H1 (cell line): ENCODE measurements at regions not wholly inside any gene's neighbourhood (a gene's known extent, or its start where the extent isn't known, plus 50 kb on each side); places are given as distances from the start of the nearest gene placed in this dataset.

Source experiments
- ASH2L ChIP-seq: fragments of 200-600, 300-600 bp; sonication (generic); IDR thresholded peaks from one replicate; pipeline ENCODE4 v1.7.1; 2017; ENCODE audit warnings: low read length
- BRCA1 ChIP-seq: IDR thresholded peaks from 2 replicates; pipeline ENCODE4 v1.6.1; 2012; ENCODE audit warnings: low read depth, low read length, improper control_type of control experiment
- CTCF ChIP-seq, 3 experiments: IDR thresholded peaks; 1 replicate in 2 of 3; 2 replicates in 1 of 3; pipeline versions ENCODE4 v1.5.1 to v1.6.1; 2011; ENCODE audit warnings: low read length in 3 of 3, mild to moderate bottlenecking in 3 of 3, inconsistent platforms in 2 of 3, low read depth in 1 of 3, moderate library complexity in 1 of 3; ENCODE audit not compliant: insufficient read depth in 1 of 3; ENCODE audit errors: control extremely low read depth in 1 of 3
- EGR1 ChIP-seq: IDR thresholded peaks from 2 replicates; pipeline ENCODE4 v1.6.1; 2011; ENCODE audit warnings: low read depth, low read length, borderline replicate concordance
- JUND ChIP-seq: IDR thresholded peaks from 2 replicates; pipeline ENCODE4 v1.6.1; 2011; ENCODE audit warnings: mild to moderate bottlenecking, improper control_type of control experiment, low read length
- PHF8 ChIP-seq: fragments of 200-600 bp; sonication (generic); conservative IDR thresholded peaks from 2 replicates; pipeline ENCODE4 v1.7.1; 2012; ENCODE audit warnings: low read depth, mild to moderate bottlenecking, inconsistent platforms, low read length, moderate library complexity
- POLR2AphosphoS5 ChIP-seq: IDR thresholded peaks from 2 replicates; pipeline ENCODE4 v1.6.1; 2011; ENCODE audit warnings: low read depth, low read length
- SIN3A ChIP-seq, 2 experiments: IDR thresholded peaks in 1 of 2; conservative IDR thresholded peaks in 1 of 2; 2 replicates each; pipeline ENCODE4 v1.6.1; 2011 to 2012; ENCODE audit warnings: low read length in 2 of 2, improper control_type of control experiment in 1 of 2, low read depth in 1 of 2, mild to moderate bottlenecking in 1 of 2
- SP1 ChIP-seq: IDR thresholded peaks from 2 replicates; pipeline ENCODE4 v1.6.1; 2011; ENCODE audit warnings: low read depth, low read length
- TEAD4 ChIP-seq: IDR thresholded peaks from 2 replicates; pipeline ENCODE4 v1.6.1; 2012; ENCODE audit warnings: low read depth, low read length, inconsistent platforms, mixed read lengths

DNA sequence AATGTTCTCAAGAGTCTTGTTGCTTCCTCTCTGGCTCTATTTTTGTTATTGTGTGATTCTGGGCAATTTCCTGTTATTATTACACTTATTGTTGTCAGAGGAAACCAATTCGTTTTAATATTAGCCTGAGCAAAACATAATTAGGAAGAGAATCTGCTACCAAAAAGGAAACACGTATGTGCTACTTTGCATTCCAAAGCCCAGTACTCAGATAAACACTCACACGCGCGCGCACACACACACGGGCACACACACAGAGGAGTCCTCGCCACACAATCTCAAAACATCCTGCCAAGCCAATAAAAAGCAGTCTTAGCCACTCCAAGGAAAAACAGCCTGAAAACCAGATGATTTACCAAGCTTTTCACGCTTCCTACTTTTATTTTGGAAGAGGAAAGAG lies 400.7 kb downstream of the NUAK1 start:
- TF ChIP-seq CTCF (IDR thresholded peaks at IDR 0.05; ENCODE audit: control extremely low read depth in 1 of 3, insufficient read depth in 1 of 3, low read depth in 1 of 3, low read length in 3 of 3), result no peak
- no peak for TF ChIP-seq PHF8
- TF ChIP-seq SP1, result no peak
- TF ChIP-seq EGR1, result no peak
- TF ChIP-seq BRCA1, result no peak
- TF ChIP-seq JUND, result no peak
- TF ChIP-seq TEAD4, result no peak
- no peak for TF ChIP-seq SIN3A (conservative IDR thresholded peaks at IDR 0.05 in 1 of 2, IDR thresholded peaks at IDR 0.05 in 1 of 2; ENCODE audit: low read depth in 1 of 2, low read length in 2 of 2)
- TF ChIP-seq POLR2AphosphoS5, result no peak
- TF ChIP-seq ASH2L, result no peak
